NCI-H2107 treated with DMSO at 0.1 percent for 48 hours (cell line): ENCODE measurements at regions not wholly inside any gene's neighbourhood (a gene's known extent, or its start where the extent isn't known, plus 50 kb on each side); places are given as distances from the start of the nearest gene placed in this dataset.

Experiments used
- DNase-seq: peaks from one replicate; lab custom pipeline; 2025; ENCODE audit not compliant: unreplicated experiment; lab: John Stamatoyannopoulos, UW

GRCh38 chr12:85352016-85352415 lies 72.0 kb downstream of the ALX1 start:
- DNase-seq: no peak

GRCh38 chr12:85356596-85357385 lies 76.8 kb downstream of the ALX1 start:
- DNase-seq: no peak

- no peak for DNase-seq
Measured at GRCh38 chr12:85357609-85358008, 77.6 kb downstream of the ALX1 start.

- DNase-seq: no peak
Measured at GRCh38 chr12:85358715-85359114, 78.7 kb downstream of the ALX1 start.

GRCh38 chr12:85363382-85364190 lies 83.6 kb downstream of the ALX1 start:
- DNase-seq: no peak

DNA sequence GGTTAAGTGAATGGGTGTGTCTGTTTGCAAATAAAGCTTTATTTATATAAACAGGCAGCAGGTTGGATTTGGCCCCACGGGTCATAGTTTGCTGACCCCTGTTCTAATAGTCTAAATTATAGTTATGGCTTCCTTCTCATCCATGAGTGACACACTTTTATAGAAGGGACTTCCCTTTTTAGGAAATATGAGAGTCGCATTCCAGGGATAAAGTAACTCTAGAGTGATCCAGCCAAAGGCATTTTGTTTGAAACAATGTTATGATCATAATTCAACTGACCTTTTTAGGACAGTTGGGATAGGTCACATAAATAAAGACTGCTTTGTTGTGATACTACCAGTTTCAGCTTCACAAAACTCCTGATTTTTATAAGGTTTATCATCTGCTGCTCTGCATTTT lies 87.9 kb downstream of the ALX1 start:
- no peak for DNase-seq

DNA sequence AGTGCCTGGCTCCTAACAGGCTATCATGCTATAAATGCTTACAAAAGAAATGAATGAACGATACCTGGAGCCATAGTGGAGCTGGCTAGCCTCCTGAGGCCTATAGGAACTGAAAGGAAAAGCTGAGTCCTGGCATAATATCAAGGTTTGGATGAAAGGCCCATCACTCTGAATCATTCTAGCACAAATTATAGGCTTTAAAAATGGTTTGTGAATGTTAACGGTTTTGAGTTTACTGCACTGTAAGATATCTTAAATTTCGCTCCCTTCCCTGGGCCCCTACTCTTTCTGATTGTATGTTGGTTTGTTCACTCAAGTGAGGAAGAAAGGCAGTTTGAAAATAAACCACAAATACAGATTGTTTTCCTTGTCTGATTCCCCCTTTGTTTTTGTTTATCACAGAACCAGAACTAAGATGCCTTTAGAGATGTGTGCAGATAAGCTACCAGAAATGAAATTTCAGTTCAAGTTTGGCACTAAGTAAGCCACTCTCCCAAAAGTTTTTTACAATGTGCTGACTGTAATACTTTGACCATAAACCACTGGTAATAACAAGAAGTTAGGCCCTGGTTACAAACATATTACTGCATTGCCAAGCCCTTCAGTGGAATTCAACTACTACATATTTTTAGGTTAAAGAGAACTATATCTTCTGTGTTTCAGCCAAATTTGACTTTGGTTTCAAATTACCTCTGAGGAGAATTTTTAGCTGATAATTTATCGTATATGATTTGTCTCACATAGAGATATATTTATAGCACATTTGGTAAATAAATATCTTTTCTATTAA lies 89.5 kb downstream of the ALX1 start:
- no peak for DNase-seq

GRCh38 chr12:85373045-85373444 lies 93.0 kb downstream of the ALX1 start:
- no peak for DNase-seq

- DNase-seq: no peak
Measured at GRCh38 chr12:85374981-85375380, 95.0 kb downstream of the ALX1 start.

GRCh38 chr12:85385406-85385805 lies 105.4 kb downstream of the ALX1 start:
- DNase-seq: no peak

DNA sequence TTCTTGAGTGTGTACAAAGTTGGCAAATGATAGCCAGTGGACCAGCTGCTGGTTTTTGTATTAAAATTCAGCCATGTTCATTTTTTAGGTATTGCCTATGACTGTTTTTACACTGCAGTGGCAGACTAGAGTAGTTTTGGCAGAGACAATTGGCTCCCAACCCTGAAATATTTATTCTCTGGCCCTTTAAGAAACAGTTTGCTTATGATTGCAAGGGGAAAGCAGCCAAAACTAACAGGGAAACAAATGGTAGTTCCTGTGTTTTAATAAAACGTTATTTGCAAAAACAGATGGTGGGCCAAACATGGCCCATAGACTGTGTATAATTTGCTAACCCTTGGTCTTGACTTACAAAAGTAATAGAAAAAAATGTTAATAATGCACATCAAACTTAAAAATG lies 110.2 kb downstream of the ALX1 start:
- no peak for DNase-seq

DNA sequence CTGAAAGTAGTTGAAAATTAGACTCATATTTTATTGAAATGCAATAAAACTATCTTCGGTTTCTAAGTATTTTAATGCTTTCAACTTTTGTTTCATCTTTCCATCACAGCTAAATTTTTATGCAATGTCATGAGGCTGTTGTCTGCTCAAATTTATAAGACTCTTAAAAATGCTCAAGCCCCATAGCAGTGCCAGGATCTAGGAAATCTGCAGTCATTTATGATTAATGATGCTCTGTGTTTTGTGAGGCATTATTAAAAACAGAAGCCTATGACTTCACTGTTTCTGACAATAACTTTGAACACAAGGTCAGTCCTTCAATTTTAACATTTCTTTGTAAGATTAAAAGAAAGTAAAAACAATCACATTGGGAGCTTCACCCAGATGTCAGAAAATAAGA lies 112.5 kb downstream of the ALX1 start:
- DNase-seq: no peak

- DNase-seq: no peak
Measured at GRCh38 chr12:85393606-85394005, 113.6 kb downstream of the ALX1 start.

DNA sequence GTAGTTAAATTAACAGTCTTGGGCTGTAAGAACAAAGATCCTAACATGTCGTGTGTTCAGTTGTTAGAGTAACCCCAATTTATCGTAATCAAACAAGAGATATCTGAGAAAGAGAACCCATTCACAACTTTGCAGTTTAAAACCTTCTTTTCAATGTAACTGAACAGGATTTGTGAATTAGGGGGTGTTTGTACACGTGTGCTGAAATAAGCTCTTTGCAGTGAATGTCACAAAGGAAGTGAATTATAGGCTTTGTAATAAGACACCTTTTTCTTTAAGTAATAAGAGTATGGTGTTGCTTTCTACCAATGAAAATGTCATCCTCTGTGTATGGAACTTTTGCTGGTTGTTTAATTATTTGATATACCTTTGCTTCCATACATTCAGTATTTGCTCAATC lies 114.0 kb downstream of the ALX1 start:
- no peak for DNase-seq

GRCh38 chr12:85394809-85395208 lies 114.8 kb downstream of the ALX1 start:
- DNase-seq: no peak

GRCh38 chr12:85405262-85405661 lies 125.2 kb downstream of the ALX1 start:
- DNase-seq: no peak

DNA sequence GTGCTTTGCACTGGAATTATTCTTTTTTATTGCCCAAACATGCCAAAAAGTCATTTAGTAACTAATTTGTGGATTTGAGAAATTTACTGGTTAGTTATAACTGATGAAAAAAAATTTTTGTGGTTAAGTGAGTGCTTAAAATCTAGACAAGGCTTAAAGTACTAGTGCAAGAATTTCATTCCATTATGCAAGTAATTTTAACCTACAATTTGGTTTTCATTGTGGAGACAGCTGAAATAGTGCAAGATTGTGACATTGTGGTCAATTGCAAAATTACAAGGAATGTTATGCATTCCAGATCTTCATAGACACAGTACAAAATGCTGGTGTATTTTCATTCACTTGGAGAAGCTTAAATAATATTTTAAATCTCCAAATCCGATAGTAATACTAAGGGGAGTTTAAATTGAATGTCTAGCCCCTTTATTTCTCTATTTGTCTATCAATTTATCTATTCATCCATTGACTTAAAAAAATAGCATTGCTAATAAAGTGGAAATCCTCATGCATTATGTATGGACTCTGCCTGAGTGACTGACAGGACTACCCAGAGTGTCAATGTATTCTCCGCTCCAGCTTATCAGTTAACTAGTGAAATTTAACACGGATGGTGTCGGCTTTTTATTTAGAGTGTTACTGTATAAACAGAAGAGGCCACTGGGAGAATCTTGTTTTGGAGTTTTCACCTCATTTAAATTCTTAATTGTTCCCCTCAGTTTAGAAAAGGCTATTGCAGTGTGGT lies 125.9 kb downstream of the ALX1 start:
- no peak for DNase-seq

DNA sequence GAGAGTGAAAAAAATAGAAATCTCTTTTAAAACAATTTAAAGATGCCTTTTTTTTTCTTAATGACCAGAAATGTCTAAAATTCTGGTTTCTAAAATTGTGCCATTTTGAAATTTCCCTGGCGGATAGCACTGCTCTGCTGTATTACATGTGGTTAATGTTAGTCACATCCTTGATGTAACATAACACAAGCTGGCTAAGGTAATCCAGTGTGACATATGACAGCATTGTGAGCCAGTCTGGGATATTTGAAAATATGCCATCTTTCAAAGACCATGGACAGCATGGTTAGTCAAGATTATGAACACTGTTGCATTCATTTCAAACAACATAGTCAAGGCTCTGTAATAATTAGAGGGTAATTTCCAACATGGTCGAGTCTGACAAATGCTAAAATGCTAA lies 133.2 kb downstream of the ALX1 start:
- no peak for DNase-seq

GRCh38 chr12:85422762-85423161 lies 142.7 kb downstream of the ALX1 start:
- no peak for DNase-seq

GRCh38 chr12:85423947-85424346 lies 143.9 kb downstream of the ALX1 start:
- DNase-seq: no peak
